HG02759 (cell line): ENCODE measurements at regions not wholly inside any gene's neighbourhood (a gene's known extent, or its start where the extent isn't known, plus 50 kb on each side); places are given as distances from the start of the nearest gene placed in this dataset.
"Not testable (repeated sequence)": the region's sequence is repeated elsewhere in the genome, so short reads cannot be mapped to it uniquely, and the experiment has no call there.

ENCODE experiments used
- ATAC-seq: cut with Tn5 transposase; IDR thresholded peaks from one replicate; pipeline ENCODE4 v1.9.1; 2021; ENCODE audit warnings: mild to moderate bottlenecking, moderate library complexity; ENCODE audit not compliant: unreplicated experiment

GRCh38 chr2:234805836-234806235 is 146.0 kb upstream of the SH3BP4 start:
- no peak for ATAC-seq

- ATAC-seq, result no peak
Measured at GRCh38 chr2:234804704-234805103, 147.1 kb upstream of the SH3BP4 start.

- ATAC-seq, result no peak
Measured at GRCh38 chr2:234802845-234803171, 149.0 kb upstream of the SH3BP4 start.

- no peak for ATAC-seq
Measured at GRCh38 chr2:234802071-234802844, 149.6 kb upstream of the SH3BP4 start.

GRCh38 chr2:234797566-234798250 is 154.1 kb upstream of the SH3BP4 start:
- no peak for ATAC-seq

GRCh38 chr2:234796045-234796591 is 155.7 kb upstream of the SH3BP4 start:
- no peak for ATAC-seq

- no peak for ATAC-seq
Measured at GRCh38 chr2:234795272-234795920, 156.4 kb upstream of the SH3BP4 start.

GRCh38 chr2:234794866-234795265 is 157.0 kb upstream of the SH3BP4 start:
- no peak for ATAC-seq

- no peak for ATAC-seq
Measured at GRCh38 chr2:234793212-234793785, 158.5 kb upstream of the SH3BP4 start.

GRCh38 chr2:234792621-234793022 is 159.2 kb upstream of the SH3BP4 start:
- ATAC-seq, result no peak

- ATAC-seq, result not testable (repeated sequence)
Measured at GRCh38 chr2:234792096-234792495, 159.7 kb upstream of the SH3BP4 start.

- ATAC-seq, result no peak
Measured at GRCh38 chr2:234790380-234790779, 161.4 kb upstream of the SH3BP4 start.

GRCh38 chr2:234789556-234790325 is 162.1 kb upstream of the SH3BP4 start:
- no peak for ATAC-seq

- ATAC-seq, result no peak
Measured at GRCh38 chr2:234788841-234789240, 163.0 kb upstream of the SH3BP4 start.

- ATAC-seq, result no peak
Measured at GRCh38 chr2:234788381-234788780, 163.4 kb upstream of the SH3BP4 start.

GRCh38 chr2:234787114-234787513 is 164.7 kb upstream of the SH3BP4 start:
- ATAC-seq, result no peak

- no peak for ATAC-seq
Measured at GRCh38 chr2:234773764-234774409, 177.9 kb upstream of the SH3BP4 start.

GRCh38 chr2:234773129-234773528 is 178.7 kb upstream of the SH3BP4 start:
- no peak for ATAC-seq

- ATAC-seq, result no peak
Measured at GRCh38 chr2:234772733-234773060, 179.1 kb upstream of the SH3BP4 start.

GRCh38 chr2:234771980-234772732 is 179.7 kb upstream of the SH3BP4 start:
- no peak for ATAC-seq
